Central memory CD8-positive, alpha-beta T cell (primary cell): ENCODE measurements at regions not wholly inside any gene's neighbourhood (a gene's known extent, or its start where the extent isn't known, plus 50 kb on each side); places are given as distances from the start of the nearest gene placed in this dataset.

ENCODE experiments used
- ATAC-seq: fragments of 150-1000 bp; cut with Tn5 transposase; replicated peaks from 2 replicates; pipeline ENCODE4 v1.10.0; 2022; ENCODE audit warnings: mild to moderate bottlenecking, moderate FRiP score, moderate number of reproducible peaks; ENCODE audit not compliant: poor library complexity, severe bottlenecking; ENCODE audit errors: extremely low read depth
- DNase-seq, 2 donors: peaks; one replicate each; pipeline ENCODE4 v3.0.0; 2021; ENCODE audit warnings: low spot score in 2 of 2
- H3K27ac Mint-ChIP-seq: one replicate; pipeline ENCODE4 v1.8.0; 2022; ENCODE audit warnings: low read depth, mild to moderate bottlenecking, moderate library complexity, mixed read lengths
- H3K27me3 Mint-ChIP-seq: one replicate; pipeline ENCODE4 v1.8.0; 2022; ENCODE audit warnings: mixed read lengths
- H3K36me3 Mint-ChIP-seq: one replicate; pipeline ENCODE4 v1.8.0; 2022; ENCODE audit warnings: mild to moderate bottlenecking, moderate library complexity, mixed read lengths; ENCODE audit not compliant: insufficient read depth
- H3K4me1 Mint-ChIP-seq: one replicate; pipeline ENCODE4 v1.8.0; 2022; ENCODE audit warnings: mixed read lengths
- H3K4me3 Mint-ChIP-seq: one replicate; pipeline ENCODE4 v1.8.0; 2022; ENCODE audit warnings: mild to moderate bottlenecking, moderate library complexity, mixed read lengths
- H3K9me3 Mint-ChIP-seq: one replicate; pipeline ENCODE4 v1.8.0; 2022; ENCODE audit warnings: mixed read lengths

GRCh38 chr7:57398548-57398947, 51.4 kb upstream of the ZNF716 start:
- H3K36me3 Mint-ChIP-seq: no peaks in the 10 kb centered on the region
- ATAC-seq: no peak
- H3K4me1 Mint-ChIP-seq: no peaks in the 10 kb centered on the region
- H3K4me3 Mint-ChIP-seq: no peak overlapping the region
- H3K27ac Mint-ChIP-seq: no peak overlapping the region
- H3K27me3 Mint-ChIP-seq: no peaks in the 10 kb centered on the region
- no peak for DNase-seq
- peaks cover 18% of the 10 kb centered on the region for H3K9me3 Mint-ChIP-seq

- Mint-ChIP-seq H3K36me3 (no peaks in the 10 kb centered on the region), H3K27ac (no peak overlapping the region), H3K4me3 (no peak overlapping the region), H3K27me3 (no peaks in the 10 kb centered on the region), H3K9me3 (peaks cover 24% of the 10 kb centered on the region), H3K4me1 (no peaks in the 10 kb centered on the region)
- ATAC-seq: no peak
- no peak for DNase-seq
These were observed 50.6 kb upstream of the ZNF716 start for GRCh38 chr7:57399251-57399940.

DNA sequence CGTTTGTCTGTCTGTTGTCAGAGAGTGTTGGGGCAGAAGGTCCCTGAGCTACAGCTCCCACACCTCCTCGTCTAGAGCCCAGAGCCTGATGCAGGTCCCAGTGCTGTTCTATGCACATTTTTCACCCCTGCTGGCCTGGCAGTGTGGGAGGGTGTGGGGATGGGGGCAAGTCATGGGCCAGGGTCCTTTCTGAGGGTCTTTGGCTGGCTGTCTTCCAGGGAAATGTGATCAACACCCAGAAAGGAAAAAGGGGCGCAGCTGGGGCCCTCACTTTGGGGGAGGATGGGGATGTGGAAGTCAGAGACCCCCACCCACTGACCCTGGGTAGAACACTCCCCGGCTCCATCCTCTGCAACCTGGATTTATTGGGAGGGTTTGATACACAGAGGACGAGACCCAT, 50.0 kb upstream of the ZNF716 start:
- Mint-ChIP-seq H3K36me3 (no peaks in the 10 kb centered on the region), H3K4me1 (no peaks in the 10 kb centered on the region), H3K9me3 (peaks cover 19% of the 10 kb centered on the region), H3K27me3 (no peaks in the 10 kb centered on the region), H3K27ac (no peak overlapping the region), H3K4me3 (no peak overlapping the region)
- no peak for ATAC-seq
- DNase-seq: no peak
